Thoracic aorta (tissue), 2 donors: ENCODE measurements at regions not wholly inside any gene's neighbourhood (a gene's known extent, or its start where the extent isn't known, plus 50 kb on each side); places are given as distances from the start of the nearest gene placed in this dataset.

Source experiments
- ATAC-seq: fragments of 150-250 bp; one replicate; pipeline ENCODE4 v1.8.0; 2017; ENCODE audit warnings: low read depth; ENCODE audit not compliant: insufficient number of reproducible peaks, low FRiP score
- DNase-seq: peaks from one replicate; pipeline ENCODE4 v3.0.0-alpha.2; 2020; ENCODE audit warnings: low spot score
- H3K27ac ChIP-seq, 2 donors: fragments of 200-600 bp; sonication (generic); 1 replicate in 1 of 2; 2 replicates in 1 of 2; pipeline ENCODE4 v1.5.1; 2016; ENCODE audit warnings: mild to moderate bottlenecking in 2 of 2, moderate library complexity in 2 of 2
- H3K27me3 ChIP-seq: fragments of 200-600 bp; sonication (generic); replicated peaks from 2 replicates; pipeline ENCODE4 v1.6.0; 2016; ENCODE audit warnings: mild to moderate bottlenecking; ENCODE audit not compliant: insufficient read depth
- H3K36me3 ChIP-seq: fragments of 200-600 bp; sonication (generic); one replicate; pipeline ENCODE4 v1.5.1; 2016
- H3K4me1 ChIP-seq, 2 donors: fragments of 200-600 bp; sonication (generic); 1 replicate in 1 of 2; 2 replicates in 1 of 2; pipeline versions ENCODE4 v1.5.1 to v1.6.0; 2016; ENCODE audit warnings: low read depth in 2 of 2, mild to moderate bottlenecking in 1 of 2; ENCODE audit not compliant: control insufficient read depth in 1 of 2
- H3K4me3 ChIP-seq: fragments of 200-600 bp; sonication (generic); 2 replicates; pipeline ENCODE4 v1.5.1; 2016; ENCODE audit warnings: mild to moderate bottlenecking
- H3K9me3 ChIP-seq: fragments of 200-600 bp; sonication (generic); 2 replicates; pipeline ENCODE4 v1.5.1; 2016
- TF ChIP-seq, protein P1 (sequence below): fragments of 200-600 bp; sonication (generic); IDR thresholded peaks from one replicate; pipeline ENCODE4 v1.5.1; 2019; ENCODE audit warnings: antibody characterized with exemption

DNA sequence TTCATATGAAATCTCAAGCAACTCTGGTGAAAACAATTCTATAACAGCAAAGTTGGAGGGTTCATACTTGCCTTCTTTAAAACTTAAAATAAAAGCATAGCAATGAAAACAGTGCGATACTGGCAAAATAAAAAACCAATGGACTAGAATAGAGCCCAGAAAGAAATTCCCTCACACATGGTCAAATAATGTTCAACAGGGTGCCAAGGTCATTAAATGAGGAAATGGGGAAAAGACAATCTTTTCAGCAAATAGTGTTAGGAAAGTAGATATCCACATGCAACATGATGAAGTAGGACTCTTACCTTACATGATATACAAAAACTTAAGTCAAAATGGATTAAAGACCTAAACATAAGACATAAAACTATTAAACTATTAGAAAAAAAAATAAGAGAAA is 970.2 kb upstream of the AGA start:
- Histone ChIP-seq H3K9me3 (no peaks in the 10 kb centered on the region), H3K27me3 (no peaks in the 10 kb centered on the region), H3K27ac (no peak overlapping the region), H3K4me1 (no peaks in the 10 kb centered on the region), H3K36me3 (no peaks in the 10 kb centered on the region), H3K4me3 (no peak overlapping the region)
- no peak for ATAC-seq
- TF ChIP-seq, protein P1, sequence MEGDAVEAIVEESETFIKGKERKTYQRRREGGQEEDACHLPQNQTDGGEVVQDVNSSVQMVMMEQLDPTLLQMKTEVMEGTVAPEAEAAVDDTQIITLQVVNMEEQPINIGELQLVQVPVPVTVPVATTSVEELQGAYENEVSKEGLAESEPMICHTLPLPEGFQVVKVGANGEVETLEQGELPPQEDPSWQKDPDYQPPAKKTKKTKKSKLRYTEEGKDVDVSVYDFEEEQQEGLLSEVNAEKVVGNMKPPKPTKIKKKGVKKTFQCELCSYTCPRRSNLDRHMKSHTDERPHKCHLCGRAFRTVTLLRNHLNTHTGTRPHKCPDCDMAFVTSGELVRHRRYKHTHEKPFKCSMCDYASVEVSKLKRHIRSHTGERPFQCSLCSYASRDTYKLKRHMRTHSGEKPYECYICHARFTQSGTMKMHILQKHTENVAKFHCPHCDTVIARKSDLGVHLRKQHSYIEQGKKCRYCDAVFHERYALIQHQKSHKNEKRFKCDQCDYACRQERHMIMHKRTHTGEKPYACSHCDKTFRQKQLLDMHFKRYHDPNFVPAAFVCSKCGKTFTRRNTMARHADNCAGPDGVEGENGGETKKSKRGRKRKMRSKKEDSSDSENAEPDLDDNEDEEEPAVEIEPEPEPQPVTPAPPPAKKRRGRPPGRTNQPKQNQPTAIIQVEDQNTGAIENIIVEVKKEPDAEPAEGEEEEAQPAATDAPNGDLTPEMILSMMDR = no peak
- DNase-seq = no peak

DNA sequence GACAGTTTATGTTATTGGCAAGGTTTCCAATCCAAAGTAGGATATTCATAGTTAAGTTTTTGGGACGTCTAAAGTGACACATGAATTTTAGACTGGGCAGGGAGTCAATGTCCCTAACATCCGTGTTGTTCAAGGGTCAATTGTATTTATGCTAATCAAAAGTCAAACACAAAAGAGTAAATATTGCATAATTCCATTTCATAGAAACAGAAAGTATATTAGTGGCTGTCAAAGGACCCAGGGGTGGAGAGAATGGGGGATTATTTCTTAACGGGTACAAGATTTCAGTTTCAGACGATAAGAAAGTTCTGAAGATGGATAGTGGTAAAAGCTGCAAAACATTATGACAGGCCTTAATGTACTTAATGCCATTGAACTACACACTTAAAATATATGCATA is 971.8 kb upstream of the AGA start:
- Histone ChIP-seq H3K36me3 (no peaks in the 10 kb centered on the region), H3K9me3 (no peaks in the 10 kb centered on the region), H3K4me1 (no peaks in the 10 kb centered on the region), H3K27ac (no peak overlapping the region), H3K4me3 (no peak overlapping the region), H3K27me3 (no peaks in the 10 kb centered on the region)
- DNase-seq (no peak), ATAC-seq (no peak)
- TF ChIP-seq, protein P1 = no peak

DNA sequence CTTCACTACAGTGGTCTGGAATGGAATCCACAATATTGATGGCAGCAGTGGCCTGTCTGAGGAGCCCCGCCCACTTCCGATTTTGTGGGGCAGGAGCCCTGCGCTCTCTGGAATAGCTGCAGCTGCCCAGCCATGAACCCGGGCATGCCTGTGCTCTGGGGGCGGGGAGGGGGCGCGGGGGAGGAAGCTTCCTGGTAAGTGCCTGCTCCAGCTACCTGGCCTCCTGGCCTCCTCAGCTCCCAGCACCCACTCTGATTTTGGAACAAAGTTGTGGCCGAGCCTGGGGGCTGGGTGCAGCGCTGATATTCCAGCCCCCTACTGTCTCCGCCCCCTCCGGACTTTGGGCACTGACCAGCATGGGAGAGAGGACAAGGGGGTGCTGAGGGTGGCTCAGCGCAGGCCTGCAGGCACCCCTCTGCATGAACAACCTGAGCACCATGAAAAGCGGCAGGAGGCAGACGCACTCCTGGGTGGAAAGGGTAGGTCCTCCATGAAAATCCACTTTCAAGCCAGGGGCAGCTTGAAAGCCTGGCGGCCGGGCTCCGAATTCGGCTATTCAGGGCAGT is 972.7 kb upstream of the AGA start:
- H3K27me3 ChIP-seq = no peaks in the 10 kb centered on the region
- TF ChIP-seq, protein P1 = no peak
- no peak overlapping the region for H3K27ac ChIP-seq
- H3K9me3 ChIP-seq = no peaks in the 10 kb centered on the region
- ATAC-seq (no peak), DNase-seq (no peak)
- H3K4me1 ChIP-seq = no peaks in the 10 kb centered on the region
- no peaks in the 10 kb centered on the region for H3K36me3 ChIP-seq
- no peak overlapping the region for H3K4me3 ChIP-seq

DNA sequence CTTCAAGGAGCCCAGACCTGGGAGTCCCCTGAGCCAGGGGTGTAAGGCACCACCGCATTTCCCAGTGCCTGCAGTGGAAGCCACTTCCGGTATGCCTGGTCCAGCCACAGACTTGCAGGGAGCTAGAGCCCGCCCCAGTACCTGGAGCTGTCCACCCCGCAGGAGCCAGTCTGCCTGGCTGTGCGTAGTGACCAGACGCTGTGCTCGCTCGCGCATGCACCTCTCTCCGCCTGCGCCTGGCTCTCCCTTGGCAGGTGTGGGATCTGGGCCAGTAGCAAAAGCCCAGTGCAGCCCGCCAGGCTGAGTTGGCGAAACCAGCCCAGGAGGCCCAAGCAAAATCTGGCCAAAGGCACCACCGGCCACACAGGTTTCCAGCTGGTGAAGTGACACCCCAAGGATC is 973.7 kb upstream of the AGA start:
- H3K36me3 ChIP-seq = no peaks in the 10 kb centered on the region
- no peak for DNase-seq
- H3K4me1 ChIP-seq = no peaks in the 10 kb centered on the region
- H3K9me3 ChIP-seq = no peaks in the 10 kb centered on the region
- no peak overlapping the region for H3K27ac ChIP-seq
- no peak for ATAC-seq
- TF ChIP-seq, protein P1 = no peak
- H3K27me3 ChIP-seq = no peaks in the 10 kb centered on the region
- no peak overlapping the region for H3K4me3 ChIP-seq

DNA sequence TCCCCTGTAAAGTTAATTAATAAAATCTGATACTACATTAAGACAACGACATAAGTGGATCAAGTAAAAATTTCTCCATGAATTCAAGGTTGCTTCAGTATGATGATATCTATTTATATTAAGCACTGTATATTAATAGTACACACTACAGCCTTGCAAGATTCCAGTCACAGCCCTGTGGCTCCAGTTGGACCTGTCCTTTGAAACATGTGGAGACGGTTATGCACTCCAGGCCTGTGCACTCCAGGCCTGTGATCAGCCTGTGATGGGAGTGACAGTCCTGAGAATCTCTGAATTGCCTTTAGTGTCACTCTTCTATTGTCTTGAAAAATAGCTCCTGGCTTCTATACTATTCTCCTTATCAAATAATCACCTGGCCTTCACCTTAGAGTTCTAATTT is 981.1 kb upstream of the AGA start:
- DNase-seq = no peak
- Histone ChIP-seq H3K4me3 (no peak overlapping the region), H3K27me3 (no peaks in the 10 kb centered on the region), H3K36me3 (no peaks in the 10 kb centered on the region), H3K27ac (no peak overlapping the region), H3K9me3 (no peaks in the 10 kb centered on the region), H3K4me1 (no peaks in the 10 kb centered on the region)
- ATAC-seq = no peak
- TF ChIP-seq, protein P1 = no peak
